ENCODE measurements at regions not wholly inside any gene's neighbourhood (a gene's known extent, or its start where the extent isn't known, plus 50 kb on each side); places are given as distances from the start of the nearest gene placed in this dataset.

- Histone ChIP-seq H3K9me3 (no peaks in the 10 kb centered on the region), H3K4me3 (no peak overlapping the region), H3K36me3 (no peaks in the 10 kb centered on the region), H3K4me1 (no peaks in the 10 kb centered on the region), H3K27me3 (peaks cover 0 to 52% of the 10 kb centered on the region in 2 donors), H3K27ac (no peak overlapping the region)
- intact Hi-C loops (cut with DNase I; ENCODE audit: low total_unique reads): loop anchor here (10.0 kb wide), 1 partner anchor 675 kb away; no protein-coding TSS in a partner anchor
- no peak for DNase-seq
- no peak for TF ChIP-seq CTCF (IDR thresholded peaks at IDR 0.05)
Measured at GRCh38 chr9:126229501-126229900, 97.1 kb upstream of the MVB12B start.

GRCh38 chr9:126230692-126231091 is 95.9 kb upstream of the MVB12B start:
- Histone ChIP-seq H3K4me3 (no peak overlapping the region), H3K27ac (no peak overlapping the region), H3K27me3 (peaks cover 0 to 48% of the 10 kb centered on the region in 2 donors), H3K9me3 (no peaks in the 10 kb centered on the region), H3K4me1 (no peaks in the 10 kb centered on the region), H3K36me3 (no peaks in the 10 kb centered on the region)
- DNase-seq: peak in 1 of 2 donors; percentile 41
- intact Hi-C loops (cut with DNase I; ENCODE audit: low total_unique reads): loop anchor here (5.0 kb wide), 1 partner anchor 823 kb away; no protein-coding TSS in a partner anchor
- TF ChIP-seq CTCF (IDR thresholded peaks at IDR 0.05): no peak

GRCh38 chr9:126232461-126232860 is 94.2 kb upstream of the MVB12B start:
- peaks cover 0 to 30% of the 10 kb centered on the region in 2 donors for H3K27me3 ChIP-seq
- intact Hi-C loops (cut with DNase I; ENCODE audit: low total_unique reads): loop anchor here (5.0 kb wide), 1 partner anchor 825 kb away; no protein-coding TSS in a partner anchor
- no peak for TF ChIP-seq CTCF (IDR thresholded peaks at IDR 0.05)
- no peak overlapping the region for H3K4me3 ChIP-seq
- no peaks in the 10 kb centered on the region for H3K9me3 ChIP-seq
- peak in 1 of 2 donors; percentile 43 for DNase-seq
- H3K36me3 ChIP-seq: no peaks in the 10 kb centered on the region
- no peak overlapping the region for H3K27ac ChIP-seq
- H3K4me1 ChIP-seq: no peaks in the 10 kb centered on the region

GRCh38 chr9:126233175-126233574 is 93.5 kb upstream of the MVB12B start:
- no peak overlapping the region for H3K4me3 ChIP-seq
- H3K4me1 ChIP-seq: no peaks in the 10 kb centered on the region
- H3K27ac ChIP-seq: no peak overlapping the region
- peaks cover 0 to 23% of the 10 kb centered on the region in 2 donors for H3K27me3 ChIP-seq
- DNase-seq: peak in 1 of 2 donors; percentile 38
- H3K9me3 ChIP-seq: no peaks in the 10 kb centered on the region
- intact Hi-C loops (cut with DNase I; ENCODE audit: low total_unique reads): loop anchor here (5.0 kb wide), 1 partner anchor 826 kb away; no protein-coding TSS in a partner anchor
- TF ChIP-seq CTCF (IDR thresholded peaks at IDR 0.05): no peak
- H3K36me3 ChIP-seq: no peaks in the 10 kb centered on the region

- Histone ChIP-seq H3K4me3 (no peak overlapping the region), H3K36me3 (no peaks in the 10 kb centered on the region), H3K4me1 (no peaks in the 10 kb centered on the region), H3K9me3 (no peaks in the 10 kb centered on the region), H3K27ac (no peak overlapping the region), H3K27me3 (peaks cover 0 to 22% of the 10 kb centered on the region in 2 donors)
- peak in 1 of 2 donors; percentile 56 for DNase-seq
- TF ChIP-seq CTCF (IDR thresholded peaks at IDR 0.05): no peak
- intact Hi-C loops (cut with DNase I; ENCODE audit: low total_unique reads): loop anchor here (5.0 kb wide), 1 partner anchor 827 kb away; no protein-coding TSS in a partner anchor
Measured at GRCh38 chr9:126233913-126234525, 92.6 kb upstream of the MVB12B start.

All from tibial artery (tissue), 4 donors.